ENCODE measurements at regions not wholly inside any gene's neighbourhood (a gene's known extent, or its start where the extent isn't known, plus 50 kb on each side); places are given as distances from the start of the nearest gene placed in this dataset.

GRCh38 chr5:72744136-72744535, 72.3 kb upstream of the TNPO1 start:
- TF ChIP-seq CTCF (IDR thresholded peaks at IDR 0.05 in 8 of 11, conservative IDR thresholded peaks at IDR 0.05 in 3 of 11) (no peak), POLR2A (IDR thresholded peaks at IDR 0.05) (no peak)
